T1000 (cell line): ENCODE measurements at regions not wholly inside any gene's neighbourhood (a gene's known extent, or its start where the extent isn't known, plus 50 kb on each side); places are given as distances from the start of the nearest gene placed in this dataset.
"Not testable (repeated sequence)": the region's sequence is repeated elsewhere in the genome, so short reads cannot be mapped to it uniquely, and the experiment has no call there.

Source experiments
- DNase-seq: peaks from one replicate; lab custom pipeline; 2025; ENCODE audit warnings: mixed read lengths; lab: John Stamatoyannopoulos, UW

GRCh38 chr9:87041553-87042235 is 94.4 kb upstream of the GAS1 start:
- DNase-seq, result not testable (repeated sequence)

- not testable (repeated sequence) for DNase-seq
Measured at GRCh38 chr9:87049929-87050608, 102.8 kb upstream of the GAS1 start.

GRCh38 chr9:87054999-87055686 is 107.8 kb upstream of the GAS1 start:
- DNase-seq, result no peak

GRCh38 chr9:87059772-87060171 is 112.5 kb upstream of the GAS1 start:
- DNase-seq, result no peak

GRCh38 chr9:87062746-87063145 is 115.4 kb upstream of the GAS1 start:
- no peak for DNase-seq

GRCh38 chr9:87063246-87063645 is 115.9 kb upstream of the GAS1 start:
- no peak for DNase-seq

- DNase-seq, result no peak
Measured at GRCh38 chr9:87063871-87064270, 116.6 kb upstream of the GAS1 start.

GRCh38 chr9:87064311-87064710 is 117.0 kb upstream of the GAS1 start:
- no peak for DNase-seq

- DNase-seq, result no peak
Measured at GRCh38 chr9:87065981-87066380, 118.7 kb upstream of the GAS1 start.

GRCh38 chr9:87067426-87067825 is 120.1 kb upstream of the GAS1 start:
- no peak for DNase-seq

GRCh38 chr9:87068177-87068840 is 121.0 kb upstream of the GAS1 start:
- DNase-seq, result no peak

GRCh38 chr9:87069690-87070089 is 122.4 kb upstream of the GAS1 start:
- DNase-seq, result no peak

- DNase-seq, result no peak
Measured at GRCh38 chr9:87070336-87070735, 123.0 kb upstream of the GAS1 start.

- no peak for DNase-seq
Measured at GRCh38 chr9:87071473-87071872, 124.2 kb upstream of the GAS1 start.

- DNase-seq, result no peak
Measured at GRCh38 chr9:87073692-87074091, 126.4 kb upstream of the GAS1 start.

GRCh38 chr9:87075537-87075936 is 128.2 kb upstream of the GAS1 start:
- no peak for DNase-seq

- no peak for DNase-seq
Measured at GRCh38 chr9:87076825-87077224, 129.5 kb upstream of the GAS1 start.

- DNase-seq, result no peak
Measured at GRCh38 chr9:87077986-87078385, 130.7 kb upstream of the GAS1 start.

- DNase-seq, result no peak
Measured at GRCh38 chr9:87080512-87081264, 133.4 kb upstream of the GAS1 start.

- DNase-seq, result no peak
Measured at GRCh38 chr9:87081503-87081902, 134.2 kb upstream of the GAS1 start.

- no peak for DNase-seq
Measured at GRCh38 chr9:87083986-87084385, 136.7 kb upstream of the GAS1 start.

- no peak for DNase-seq
Measured at GRCh38 chr9:87084407-87084806, 137.1 kb upstream of the GAS1 start.
